SU-DHL-6 (cell line): ENCODE measurements at regions not wholly inside any gene's neighbourhood (a gene's known extent, or its start where the extent isn't known, plus 50 kb on each side); places are given as distances from the start of the nearest gene placed in this dataset.

Source experiments
- EZH2phosphoT487 ChIP-seq: fragments of 200-600 bp; sonication (generic), shearing (Covaris generic); conservative IDR thresholded peaks from 2 replicates; pipeline ENCODE4 v1.6.1; 2018; ENCODE audit warnings: mild to moderate bottlenecking, antibody characterized with exemption, low read length, moderate library complexity, mixed read lengths
- TF ChIP-seq, protein P1 (sequence below): fragments of 200-600 bp; sonication (generic); IDR thresholded peaks from one replicate; pipeline ENCODE4 v1.5.1; 2017; ENCODE audit warnings: antibody characterized with exemption, mild to moderate bottlenecking, low read length, moderate library complexity; ENCODE audit not compliant: insufficient read depth, poor library complexity, severe bottlenecking

- TF ChIP-seq, protein P1, sequence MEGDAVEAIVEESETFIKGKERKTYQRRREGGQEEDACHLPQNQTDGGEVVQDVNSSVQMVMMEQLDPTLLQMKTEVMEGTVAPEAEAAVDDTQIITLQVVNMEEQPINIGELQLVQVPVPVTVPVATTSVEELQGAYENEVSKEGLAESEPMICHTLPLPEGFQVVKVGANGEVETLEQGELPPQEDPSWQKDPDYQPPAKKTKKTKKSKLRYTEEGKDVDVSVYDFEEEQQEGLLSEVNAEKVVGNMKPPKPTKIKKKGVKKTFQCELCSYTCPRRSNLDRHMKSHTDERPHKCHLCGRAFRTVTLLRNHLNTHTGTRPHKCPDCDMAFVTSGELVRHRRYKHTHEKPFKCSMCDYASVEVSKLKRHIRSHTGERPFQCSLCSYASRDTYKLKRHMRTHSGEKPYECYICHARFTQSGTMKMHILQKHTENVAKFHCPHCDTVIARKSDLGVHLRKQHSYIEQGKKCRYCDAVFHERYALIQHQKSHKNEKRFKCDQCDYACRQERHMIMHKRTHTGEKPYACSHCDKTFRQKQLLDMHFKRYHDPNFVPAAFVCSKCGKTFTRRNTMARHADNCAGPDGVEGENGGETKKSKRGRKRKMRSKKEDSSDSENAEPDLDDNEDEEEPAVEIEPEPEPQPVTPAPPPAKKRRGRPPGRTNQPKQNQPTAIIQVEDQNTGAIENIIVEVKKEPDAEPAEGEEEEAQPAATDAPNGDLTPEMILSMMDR, result no peak
- TF ChIP-seq EZH2phosphoT487, result no peak
Observed at GRCh38 chr13:95391785-95392184, 90.5 kb upstream of the ABCC4 start.
